GM21576 (cell line): ENCODE measurements at regions not wholly inside any gene's neighbourhood (a gene's known extent, or its start where the extent isn't known, plus 50 kb on each side); places are given as distances from the start of the nearest gene placed in this dataset.

Source experiments
- ATAC-seq: cut with Tn5 transposase; IDR thresholded peaks from one replicate; pipeline ENCODE4 v1.9.1; 2021; ENCODE audit warnings: mild to moderate bottlenecking, moderate library complexity; ENCODE audit not compliant: unreplicated experiment

DNA sequence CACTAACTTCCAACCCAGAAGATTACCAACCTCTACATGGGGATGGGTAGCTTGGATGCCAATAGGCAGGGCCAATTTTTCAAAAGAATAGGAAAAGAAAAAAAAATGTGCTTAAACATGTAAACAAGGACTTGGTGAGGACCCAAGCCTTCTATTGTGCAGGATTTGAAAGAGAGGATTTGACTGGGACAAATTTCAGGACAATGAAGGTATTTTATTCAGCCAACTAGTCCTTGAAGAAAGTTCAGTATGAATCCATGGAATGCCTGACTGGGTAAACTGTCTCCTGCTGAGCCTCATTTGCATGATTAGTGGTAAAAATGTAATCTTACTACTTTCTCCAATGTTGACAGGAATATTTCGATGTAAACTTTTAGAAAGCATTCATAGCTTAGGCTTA, 192.5 kb upstream of the RORB start:
- no peak for ATAC-seq

DNA sequence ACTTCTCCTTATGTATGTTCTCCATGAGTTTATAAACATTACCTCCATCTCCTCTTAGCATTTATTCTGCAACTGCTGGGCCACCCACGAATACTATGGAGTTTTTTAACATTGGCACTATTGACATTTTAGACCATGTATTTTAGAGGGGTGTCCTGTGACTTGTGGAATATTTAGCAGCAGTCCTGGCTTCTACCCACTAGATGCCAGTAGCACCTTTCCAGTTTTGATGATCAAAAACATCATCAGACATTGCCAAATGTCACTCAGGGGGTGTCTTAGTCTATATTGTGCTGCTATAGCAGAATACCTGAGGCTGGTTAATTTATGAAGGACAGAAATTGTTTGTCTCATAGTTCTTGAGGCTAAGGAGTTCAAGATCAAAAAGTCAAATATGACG, 187.5 kb upstream of the RORB start:
- ATAC-seq: no peak

- no peak for ATAC-seq
These were observed 179.9 kb upstream of the RORB start for GRCh38 chr9:74317235-74317634.

- no peak for ATAC-seq
These were observed 175.7 kb upstream of the RORB start for GRCh38 chr9:74321396-74321795.

- no peak for ATAC-seq
These were observed 174.3 kb upstream of the RORB start for GRCh38 chr9:74322661-74323314.

GRCh38 chr9:74330487-74331214, 166.5 kb upstream of the RORB start:
- no peak for ATAC-seq

GRCh38 chr9:74331607-74332006, 165.5 kb upstream of the RORB start:
- no peak for ATAC-seq

GRCh38 chr9:74333384-74334032, 163.6 kb upstream of the RORB start:
- ATAC-seq: no peak

- ATAC-seq: no peak
These were observed 162.9 kb upstream of the RORB start for GRCh38 chr9:74334271-74334670.

DNA sequence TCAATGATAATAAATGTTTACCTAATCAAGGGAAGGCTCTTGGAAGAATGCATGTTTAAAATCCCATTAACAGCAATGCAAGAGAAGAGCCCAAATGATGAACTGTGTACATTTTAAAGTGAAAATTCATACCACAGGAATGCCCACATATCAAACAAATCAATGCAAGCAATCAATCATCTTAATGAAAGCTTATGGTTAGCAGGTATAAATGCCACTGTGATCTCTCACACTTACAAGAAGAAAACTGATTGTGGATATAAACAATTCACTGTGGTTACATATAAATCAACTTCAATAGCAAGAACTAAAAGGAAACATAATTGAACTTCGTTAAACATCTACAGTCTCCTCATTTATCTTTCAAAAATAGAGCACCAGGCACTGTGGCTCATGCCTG, 161.0 kb upstream of the RORB start:
- ATAC-seq: no peak

DNA sequence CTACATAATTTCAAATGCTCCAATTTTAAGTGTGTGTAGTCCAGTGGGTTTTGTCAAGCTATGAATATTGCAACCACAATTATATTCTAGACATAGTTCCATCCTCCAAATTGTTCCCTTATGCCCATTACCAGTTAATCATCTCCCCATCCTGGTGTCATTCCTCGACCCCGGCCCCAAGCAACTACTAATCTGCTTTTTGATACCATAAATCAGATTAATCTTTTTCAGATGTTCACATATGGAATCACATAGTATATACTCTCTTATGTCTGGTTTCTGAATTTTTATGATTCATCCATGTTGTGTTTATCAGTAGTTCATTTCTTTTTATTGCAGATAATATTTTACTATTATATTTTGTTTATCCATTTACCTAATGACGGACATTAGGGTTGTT, 148.4 kb upstream of the RORB start:
- no peak for ATAC-seq

- no peak for ATAC-seq
These were observed 142.0 kb upstream of the RORB start for GRCh38 chr9:74355107-74355506.

- ATAC-seq: no peak
These were observed 139.6 kb upstream of the RORB start for GRCh38 chr9:74357577-74357976.

- ATAC-seq: no peak
These were observed 138.2 kb upstream of the RORB start for GRCh38 chr9:74358959-74359358.

DNA sequence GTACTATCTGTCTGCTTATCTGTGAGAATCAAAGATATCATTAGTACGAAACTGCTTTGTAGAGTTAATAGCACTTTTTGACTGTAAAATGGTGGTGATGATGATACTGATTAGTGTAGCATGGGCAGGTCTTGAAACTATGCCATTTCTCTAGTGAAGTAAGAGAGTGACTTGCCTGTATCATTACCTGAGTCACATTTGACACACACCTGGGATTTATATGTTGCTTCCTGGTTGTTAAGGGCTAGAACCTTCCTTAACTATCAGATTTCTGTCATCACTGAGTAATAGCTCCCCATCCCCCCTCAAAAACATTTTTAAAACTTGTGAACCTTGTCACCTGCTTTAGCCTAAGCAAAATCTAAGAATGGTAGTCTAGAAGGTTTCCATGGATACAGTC, 135.6 kb upstream of the RORB start:
- ATAC-seq: no peak

DNA sequence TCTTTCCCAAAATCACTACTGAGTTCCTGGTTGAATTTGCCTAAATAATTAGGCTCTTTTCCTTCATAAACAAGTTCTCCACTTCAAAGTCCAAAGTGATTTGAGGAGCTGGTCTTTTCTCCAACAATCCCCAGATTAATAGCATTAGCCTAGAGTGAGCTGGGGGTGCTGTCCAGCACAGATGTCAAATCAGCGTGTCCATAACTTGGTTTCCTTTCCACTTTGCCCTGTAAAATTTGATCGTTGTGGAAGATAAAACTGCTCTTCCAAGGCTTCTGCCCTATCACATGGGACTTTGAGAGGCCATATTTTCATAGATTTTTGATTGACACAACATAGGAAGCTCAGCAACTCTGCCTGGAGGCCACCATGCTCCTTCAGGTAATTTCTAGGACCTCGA, 134.7 kb upstream of the RORB start:
- no peak for ATAC-seq

DNA sequence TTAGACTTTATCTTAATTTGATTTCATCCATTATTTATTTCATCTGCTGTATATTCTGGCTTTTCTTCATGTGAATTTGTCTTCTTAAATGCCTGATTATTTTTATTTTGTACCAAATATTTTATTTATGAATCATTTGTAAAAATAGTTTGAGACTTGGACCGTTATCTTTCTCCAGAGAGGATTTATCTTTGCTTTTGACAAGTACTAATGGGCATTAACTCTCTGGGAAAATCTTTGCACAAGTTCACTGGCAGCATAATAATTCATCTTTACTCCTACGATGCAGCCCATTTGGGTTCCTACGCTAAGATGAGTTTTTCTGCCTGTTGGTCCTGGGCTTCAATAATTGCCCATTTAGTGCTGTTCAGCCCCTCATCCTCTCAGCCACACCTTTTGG, 131.0 kb upstream of the RORB start:
- ATAC-seq: no peak

DNA sequence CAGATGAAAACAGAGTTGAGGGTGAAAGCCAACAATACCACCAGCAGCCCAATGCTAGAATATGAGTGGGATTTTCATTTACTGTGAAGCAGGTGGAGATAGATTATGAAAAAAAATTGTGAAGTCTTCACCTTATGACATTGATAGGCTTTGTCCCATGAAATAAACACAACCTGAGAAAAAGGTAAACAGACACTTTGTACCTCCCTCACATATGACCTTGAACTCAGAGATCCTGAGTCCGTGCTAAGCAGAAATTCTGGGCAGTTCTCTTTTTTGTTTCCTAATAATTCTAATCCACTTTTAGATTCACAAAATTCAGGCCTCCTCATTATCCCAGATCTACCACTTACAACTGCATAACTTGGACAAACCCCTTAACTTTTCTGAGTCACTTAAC, 127.3 kb upstream of the RORB start:
- ATAC-seq: no peak

- no peak for ATAC-seq
These were observed 123.8 kb upstream of the RORB start for GRCh38 chr9:74373348-74373747.

GRCh38 chr9:74379718-74380117, 117.4 kb upstream of the RORB start:
- no peak for ATAC-seq

- no peak for ATAC-seq
These were observed 105.3 kb upstream of the RORB start for GRCh38 chr9:74391816-74392215.

GRCh38 chr9:74403581-74403980, 93.6 kb upstream of the RORB start:
- no peak for ATAC-seq
